Tibial nerve (tissue), 4 donors: ENCODE measurements at regions not wholly inside any gene's neighbourhood (a gene's known extent, or its start where the extent isn't known, plus 50 kb on each side); places are given as distances from the start of the nearest gene placed in this dataset.
A peak's percentile ranks its signal among the peaks of the same experiment; 100 is the strongest.

ENCODE experiments used
- DNase-seq, 2 donors: peaks; one replicate each; pipeline ENCODE4 v3.0.0-alpha.2; 2019; ENCODE audit warnings: low spot score in 2 of 2
- H3K27ac ChIP-seq, 4 donors: fragments of 200-600 bp; sonication (generic) in 3 of 4; one replicate each; pipeline ENCODE4 v1.5.1; 2017 to 2019; ENCODE audit warnings: mild to moderate bottlenecking in 1 of 4
- H3K27me3 ChIP-seq, 2 donors: fragments of 200-600 bp; sonication (generic) in 1 of 2; one replicate each; pipeline versions ENCODE4 v1.5.1 to v1.6.0; 2017 to 2019
- H3K36me3 ChIP-seq, 3 donors: fragments of 200-600 bp; sonication (generic); one replicate each; pipeline ENCODE4 v1.5.1; 2018 to 2019
- H3K4me1 ChIP-seq, 4 donors: fragments of 200-600 bp; sonication (generic) in 3 of 4; one replicate each; pipeline ENCODE4 v1.5.1; 2017 to 2019
- H3K4me3 ChIP-seq, 4 donors: fragments of 200-600 bp; sonication (generic) in 3 of 4; one replicate each; pipeline ENCODE4 v1.5.1; 2017 to 2019; ENCODE audit warnings: mild to moderate bottlenecking in 1 of 4, moderate library complexity in 1 of 4
- H3K9me3 ChIP-seq, 4 donors: fragments of 200-600 bp; sonication (generic) in 3 of 4; one replicate each; pipeline ENCODE4 v1.5.1; 2017 to 2019
- CTCF ChIP-seq, 5 experiments: fragments of 200-600 bp in 3 of 5; fragments of 450-650 bp in 2 of 5; sonication (generic) in 3 of 5; IDR thresholded peaks; one replicate each; pipeline ENCODE4 v1.5.1; 2016 to 2019; ENCODE audit warnings: antibody characterized with exemption in 5 of 5, mild to moderate bottlenecking in 3 of 5, moderate library complexity in 2 of 5
- EP300 ChIP-seq, 2 donors: sonication (generic); formaldehyde crosslinking; IDR thresholded peaks; one replicate each; pipeline ENCODE4 v1.6.1; 2017; ENCODE audit warnings: antibody characterized with exemption in 2 of 2, mild to moderate bottlenecking in 1 of 2
- POLR2A ChIP-seq, 2 donors: fragments of 450-650 bp; IDR thresholded peaks; one replicate each; pipeline ENCODE4 v1.6.1; 2017; ENCODE audit warnings: antibody characterized with exemption in 2 of 2, mild to moderate bottlenecking in 2 of 2, moderate library complexity in 2 of 2
- WGBS, 2 donors: methylation state at CpG; one replicate each; pipeline ENCODE4 v1.1.5; 2018; 5-methylcytosine and 5-hydroxymethylcytosine counted together

DNA sequence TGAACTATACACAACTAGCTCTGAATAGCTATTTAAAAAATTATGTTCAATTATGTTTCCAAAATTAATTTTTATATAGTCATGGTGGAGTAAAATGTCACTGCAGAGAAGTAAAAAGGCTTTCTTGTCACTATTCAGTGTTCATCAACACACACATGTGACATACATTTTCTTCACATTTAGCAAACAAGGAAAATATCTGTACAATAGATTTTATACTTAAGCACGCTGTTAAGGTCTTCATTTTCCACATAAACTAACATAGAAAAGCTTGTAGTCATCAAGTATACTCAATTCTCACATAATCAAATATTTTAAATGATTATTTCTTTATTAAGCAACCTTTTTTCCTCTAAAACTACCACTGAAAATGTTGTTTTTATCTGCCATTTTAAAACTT lies 141.2 kb upstream of the DIO2 start:
- no peaks in the 10 kb centered on the region for H3K4me1 ChIP-seq
- H3K27me3 ChIP-seq, result no peaks in the 10 kb centered on the region
- H3K9me3 ChIP-seq, result no peaks in the 10 kb centered on the region
- no peak overlapping the region for H3K4me3 ChIP-seq
- no peak for DNase-seq
- 77 to 91% methylated on average over 1 of the region's 1 CpG for WGBS, 2 donors
- TF ChIP-seq EP300 (IDR thresholded peaks at IDR 0.05) (no peak), POLR2A (IDR thresholded peaks at IDR 0.05) (no peak), CTCF (IDR thresholded peaks at IDR 0.05) (no peak)
- no peaks in the 10 kb centered on the region for H3K36me3 ChIP-seq
- H3K27ac ChIP-seq, result no peak overlapping the region

- WGBS, 2 donors, result 73 to 74% methylated on average over 6 of the region's 6 CpGs
- TF ChIP-seq EP300 (IDR thresholded peaks at IDR 0.05), result no peak
- no peak for TF ChIP-seq POLR2A (IDR thresholded peaks at IDR 0.05)
- no peak for TF ChIP-seq CTCF (IDR thresholded peaks at IDR 0.05)
- Histone ChIP-seq H3K27ac (no peak overlapping the region), H3K4me1 (no peaks in the 10 kb centered on the region), H3K9me3 (no peaks in the 10 kb centered on the region), H3K27me3 (no peaks in the 10 kb centered on the region), H3K36me3 (no peaks in the 10 kb centered on the region), H3K4me3 (no peak overlapping the region)
- no peak for DNase-seq
These were observed 139.4 kb upstream of the DIO2 start for GRCh38 chr14:80350707-80351106.

DNA sequence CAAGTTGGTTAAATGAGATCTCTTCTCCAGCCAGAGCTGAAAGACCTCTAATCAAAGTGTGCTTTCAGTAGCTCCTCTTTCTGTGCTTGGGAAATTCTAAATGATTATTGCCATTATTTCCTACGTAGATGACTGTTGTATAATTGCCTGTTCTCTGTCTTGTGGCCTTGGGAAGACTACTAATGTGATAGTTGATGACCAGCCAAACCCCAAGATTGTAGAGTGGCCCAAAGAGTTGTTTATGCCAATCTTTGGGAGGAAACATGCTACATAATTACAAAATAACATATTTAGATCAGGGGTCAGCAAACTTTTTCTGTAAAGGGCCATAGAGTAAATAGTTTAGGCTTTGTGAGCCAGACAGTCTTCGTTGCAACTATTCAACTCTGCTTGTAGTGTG lies 135.1 kb upstream of the DIO2 start:
- no peak overlapping the region for H3K27ac ChIP-seq
- no peaks in the 10 kb centered on the region for H3K4me1 ChIP-seq
- no peak overlapping the region for H3K4me3 ChIP-seq
- H3K36me3 ChIP-seq, result no peaks in the 10 kb centered on the region
- no peak for DNase-seq
- TF ChIP-seq POLR2A (IDR thresholded peaks at IDR 0.05) (no peak), EP300 (IDR thresholded peaks at IDR 0.05) (no peak), CTCF (IDR thresholded peaks at IDR 0.05) (no peak)
- H3K9me3 ChIP-seq, result no peaks in the 10 kb centered on the region
- 35 to 47% methylated on average over 2 of the region's 2 CpGs for WGBS, 2 donors
- no peaks in the 10 kb centered on the region for H3K27me3 ChIP-seq

DNA sequence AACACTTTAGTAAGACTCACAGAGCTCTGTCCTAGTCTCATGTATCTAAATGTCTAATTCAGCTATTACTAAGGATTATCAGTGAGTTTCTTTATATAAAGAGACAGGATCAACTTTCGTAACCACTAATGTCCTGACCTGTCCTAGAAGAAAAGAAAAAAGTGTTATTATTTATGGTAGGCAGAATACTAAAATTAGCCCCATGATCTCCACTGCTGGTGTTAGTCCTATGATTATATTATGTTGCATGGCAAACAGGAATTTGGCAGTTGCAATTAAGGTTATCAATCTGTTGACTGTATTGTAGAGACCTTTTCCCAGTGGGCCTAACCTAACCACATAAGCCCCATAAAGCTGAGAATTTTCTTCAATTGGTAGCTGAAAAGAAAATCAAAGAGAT lies 132.9 kb upstream of the DIO2 start:
- 88 to 92% methylated on average over 1 of the region's 1 CpG for WGBS, 2 donors
- TF ChIP-seq EP300 (IDR thresholded peaks at IDR 0.05) (no peak), CTCF (IDR thresholded peaks at IDR 0.05) (no peak), POLR2A (IDR thresholded peaks at IDR 0.05) (no peak)
- H3K4me1 ChIP-seq, result no peaks in the 10 kb centered on the region
- no peak overlapping the region for H3K4me3 ChIP-seq
- no peaks in the 10 kb centered on the region for H3K27me3 ChIP-seq
- DNase-seq, result no peak
- H3K9me3 ChIP-seq, result no peaks in the 10 kb centered on the region
- no peaks in the 10 kb centered on the region for H3K36me3 ChIP-seq
- H3K27ac ChIP-seq, result no peak overlapping the region

GRCh38 chr14:80336608-80337106 lies 125.4 kb upstream of the DIO2 start:
- H3K4me3 ChIP-seq, result no peak overlapping the region
- 37 to 52% methylated on average over 2 of the region's 2 CpGs for WGBS, 2 donors
- H3K9me3 ChIP-seq, result no peaks in the 10 kb centered on the region
- DNase-seq, result no peak
- H3K27ac ChIP-seq, result no peak overlapping the region
- H3K27me3 ChIP-seq, result no peaks in the 10 kb centered on the region
- TF ChIP-seq EP300 (IDR thresholded peaks at IDR 0.05) (peak in 1 of 2 donors; percentile 47), POLR2A (IDR thresholded peaks at IDR 0.05) (no peak)
- H3K36me3 ChIP-seq, result no peaks in the 10 kb centered on the region
- H3K4me1 ChIP-seq, result peaks cover 0 to 7% (median 0%) of the 10 kb centered on the region in 4 donors

- no peak for TF ChIP-seq EP300 (IDR thresholded peaks at IDR 0.05)
- no peak for TF ChIP-seq CTCF (IDR thresholded peaks at IDR 0.05)
- H3K4me3 ChIP-seq, result no peak overlapping the region
- no peak for DNase-seq
- no peaks in the 10 kb centered on the region for H3K27me3 ChIP-seq
- no peaks in the 10 kb centered on the region for H3K36me3 ChIP-seq
- no peak overlapping the region for H3K27ac ChIP-seq
- WGBS, 2 donors, result 49 to 53% methylated on average over 1 of the region's 1 CpG
- no peaks in the 10 kb centered on the region for H3K9me3 ChIP-seq
- H3K4me1 ChIP-seq, result peaks cover 0 to 25% (median 5%) of the 10 kb centered on the region in 4 donors
These were observed 114.4 kb upstream of the DIO2 start for GRCh38 chr14:80325688-80326087.
